ENCODE measurements at regions not wholly inside any gene's neighbourhood (a gene's known extent, or its start where the extent isn't known, plus 50 kb on each side); places are given as distances from the start of the nearest gene placed in this dataset.

DNA sequence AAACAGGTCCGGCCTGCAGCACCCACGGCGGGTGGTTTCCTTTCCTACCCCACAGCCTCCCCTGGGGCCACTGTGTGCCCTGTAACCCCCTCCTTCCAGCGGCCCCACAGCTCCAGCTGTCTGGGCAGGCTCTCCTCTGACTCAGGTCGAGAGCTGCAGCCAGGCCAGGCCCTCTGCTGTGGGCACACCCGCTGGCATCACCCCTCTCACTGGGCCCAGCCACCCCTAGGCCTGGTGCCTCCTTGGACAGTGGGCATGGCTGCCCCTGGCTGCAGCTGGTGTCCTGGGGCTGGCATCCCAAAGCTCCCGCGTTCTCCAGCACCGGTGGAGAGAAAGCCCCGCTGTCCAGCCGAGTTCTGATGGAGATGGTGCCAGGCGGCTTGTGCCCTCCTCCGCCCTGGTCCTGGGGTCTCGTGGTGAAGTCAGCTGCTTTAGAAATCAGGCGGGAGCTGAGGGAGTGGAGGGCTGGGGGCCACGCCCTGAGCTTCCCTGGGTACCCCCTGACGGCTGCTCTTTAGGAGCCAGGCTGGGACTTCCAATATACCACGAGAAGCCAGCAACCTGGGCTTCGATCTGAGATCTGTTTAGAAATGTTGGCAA, 114.9 kb downstream of the KIF26A start:
- DNase-seq: no peak
- Histone ChIP-seq H3K27ac (no peak overlapping the region), H3K4me3 (no peak overlapping the region), H3K36me3 (no peaks in the 10 kb centered on the region), H3K4me1 (no peaks in the 10 kb centered on the region), H3K9ac (ENCODE audit: low read depth in 2 of 2, low read length in 2 of 2) (no peak overlapping the region), H3K27me3 (no peaks in the 10 kb centered on the region), H3K9me3 (no peaks in the 10 kb centered on the region)
- intact Hi-C loops (cut with DNase I): no loop called here
- TF ChIP-seq, protein P1, sequence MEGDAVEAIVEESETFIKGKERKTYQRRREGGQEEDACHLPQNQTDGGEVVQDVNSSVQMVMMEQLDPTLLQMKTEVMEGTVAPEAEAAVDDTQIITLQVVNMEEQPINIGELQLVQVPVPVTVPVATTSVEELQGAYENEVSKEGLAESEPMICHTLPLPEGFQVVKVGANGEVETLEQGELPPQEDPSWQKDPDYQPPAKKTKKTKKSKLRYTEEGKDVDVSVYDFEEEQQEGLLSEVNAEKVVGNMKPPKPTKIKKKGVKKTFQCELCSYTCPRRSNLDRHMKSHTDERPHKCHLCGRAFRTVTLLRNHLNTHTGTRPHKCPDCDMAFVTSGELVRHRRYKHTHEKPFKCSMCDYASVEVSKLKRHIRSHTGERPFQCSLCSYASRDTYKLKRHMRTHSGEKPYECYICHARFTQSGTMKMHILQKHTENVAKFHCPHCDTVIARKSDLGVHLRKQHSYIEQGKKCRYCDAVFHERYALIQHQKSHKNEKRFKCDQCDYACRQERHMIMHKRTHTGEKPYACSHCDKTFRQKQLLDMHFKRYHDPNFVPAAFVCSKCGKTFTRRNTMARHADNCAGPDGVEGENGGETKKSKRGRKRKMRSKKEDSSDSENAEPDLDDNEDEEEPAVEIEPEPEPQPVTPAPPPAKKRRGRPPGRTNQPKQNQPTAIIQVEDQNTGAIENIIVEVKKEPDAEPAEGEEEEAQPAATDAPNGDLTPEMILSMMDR (IDR thresholded peaks at IDR 0.05): no peak

DNA sequence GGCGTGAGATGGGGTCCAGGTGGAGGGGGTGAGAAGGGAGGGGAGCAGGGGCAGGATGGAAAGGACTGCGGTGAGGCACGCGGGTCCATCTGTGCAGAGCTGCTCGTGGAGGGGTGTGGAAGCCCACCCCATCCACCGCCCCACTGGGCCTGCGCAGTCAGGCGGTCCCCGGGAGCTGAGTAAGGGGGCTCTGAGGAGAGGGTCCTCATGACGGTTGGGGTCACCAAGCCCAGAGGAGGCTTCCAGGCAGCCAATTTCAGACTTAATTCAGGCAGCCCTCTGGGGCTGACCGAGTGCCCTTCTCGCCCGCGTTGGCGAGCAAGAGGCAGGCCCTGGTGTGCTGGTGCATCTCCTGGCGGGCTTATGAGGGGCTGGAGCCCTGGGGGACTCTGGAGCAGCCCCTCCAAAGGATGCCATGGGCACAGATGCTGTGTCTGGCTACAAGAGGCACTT, 115.5 kb downstream of the KIF26A start:
- intact Hi-C loops (cut with DNase I): no loop called here
- no peak for DNase-seq
- no peaks in the 10 kb centered on the region for H3K36me3 ChIP-seq
- H3K4me3 ChIP-seq: no peak overlapping the region
- H3K9me3 ChIP-seq: no peaks in the 10 kb centered on the region
- no peak overlapping the region for H3K27ac ChIP-seq
- no peaks in the 10 kb centered on the region for H3K27me3 ChIP-seq
- H3K9ac ChIP-seq (ENCODE audit: low read depth in 2 of 2, low read length in 2 of 2): no peak overlapping the region
- TF ChIP-seq, protein P1 (IDR thresholded peaks at IDR 0.05): no peak
- no peaks in the 10 kb centered on the region for H3K4me1 ChIP-seq

DNA sequence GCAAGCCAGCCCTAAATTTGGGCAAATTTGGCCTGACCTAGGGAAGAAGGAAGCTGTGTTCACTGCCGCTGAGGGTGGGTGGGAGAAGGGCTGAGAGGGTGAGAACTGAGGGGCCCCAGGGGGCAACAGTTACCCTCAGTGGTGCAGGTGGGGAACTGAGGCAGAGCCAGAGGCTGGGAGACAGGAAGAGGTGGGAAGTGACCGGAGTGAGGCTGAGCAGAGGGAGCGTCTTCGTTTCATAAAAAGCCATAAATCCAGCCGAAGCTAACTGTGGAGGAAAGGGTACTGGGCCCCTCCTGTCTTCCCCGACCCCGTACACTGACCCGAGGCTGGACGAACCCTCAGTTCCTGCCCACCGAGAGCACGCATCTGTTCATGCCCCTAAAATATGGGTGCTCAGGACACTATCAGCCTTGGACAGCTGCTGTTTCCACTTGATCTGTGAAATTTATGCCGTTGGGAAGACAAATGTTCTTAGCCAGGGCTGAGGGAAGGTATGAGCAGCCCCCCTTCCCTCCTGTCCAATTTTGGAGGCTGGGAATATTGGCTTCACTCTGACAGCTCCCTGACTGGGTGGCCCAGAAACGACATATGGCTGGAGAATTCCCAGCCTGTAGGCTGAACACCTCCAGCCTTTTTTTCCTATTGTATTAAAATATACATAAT, 116.5 kb downstream of the KIF26A start:
- H3K4me1 ChIP-seq: no peaks in the 10 kb centered on the region
- no peaks in the 10 kb centered on the region for H3K27me3 ChIP-seq
- no peak for DNase-seq
- H3K4me3 ChIP-seq: no peak overlapping the region
- no peak overlapping the region for H3K27ac ChIP-seq
- no peaks in the 10 kb centered on the region for H3K9me3 ChIP-seq
- no peak overlapping the region for H3K9ac ChIP-seq (ENCODE audit: low read depth in 2 of 2, low read length in 2 of 2)
- intact Hi-C loops (cut with DNase I): no loop called here
- H3K36me3 ChIP-seq: no peaks in the 10 kb centered on the region
- TF ChIP-seq, protein P1 (IDR thresholded peaks at IDR 0.05): no peak

DNA sequence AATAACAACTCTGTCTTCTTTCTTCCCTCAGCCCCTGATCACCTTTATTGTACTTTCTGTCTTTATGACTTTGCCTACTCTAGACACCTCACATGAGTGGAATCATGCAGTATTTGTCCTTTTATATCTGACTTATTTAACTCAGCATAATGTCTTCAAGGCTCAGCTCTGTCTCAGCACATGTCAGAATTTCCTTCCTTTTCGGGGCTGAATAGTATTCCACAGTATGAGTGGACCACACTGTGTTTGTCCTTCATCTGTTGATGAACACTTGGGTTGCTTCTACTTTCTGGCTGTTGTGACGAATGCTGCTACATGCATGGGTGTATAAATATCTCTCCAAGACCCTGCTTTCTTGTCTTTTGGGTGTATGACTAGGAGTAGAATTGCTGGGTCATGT, 117.6 kb downstream of the KIF26A start:
- Histone ChIP-seq H3K36me3 (no peaks in the 10 kb centered on the region), H3K9ac (ENCODE audit: low read depth in 2 of 2, low read length in 2 of 2) (no peak overlapping the region), H3K27me3 (no peaks in the 10 kb centered on the region), H3K27ac (no peak overlapping the region), H3K9me3 (no peaks in the 10 kb centered on the region), H3K4me3 (no peak overlapping the region), H3K4me1 (no peaks in the 10 kb centered on the region)
- TF ChIP-seq, protein P1 (IDR thresholded peaks at IDR 0.05): no peak
- intact Hi-C loops (cut with DNase I): no loop called here
- DNase-seq: no peak

DNA sequence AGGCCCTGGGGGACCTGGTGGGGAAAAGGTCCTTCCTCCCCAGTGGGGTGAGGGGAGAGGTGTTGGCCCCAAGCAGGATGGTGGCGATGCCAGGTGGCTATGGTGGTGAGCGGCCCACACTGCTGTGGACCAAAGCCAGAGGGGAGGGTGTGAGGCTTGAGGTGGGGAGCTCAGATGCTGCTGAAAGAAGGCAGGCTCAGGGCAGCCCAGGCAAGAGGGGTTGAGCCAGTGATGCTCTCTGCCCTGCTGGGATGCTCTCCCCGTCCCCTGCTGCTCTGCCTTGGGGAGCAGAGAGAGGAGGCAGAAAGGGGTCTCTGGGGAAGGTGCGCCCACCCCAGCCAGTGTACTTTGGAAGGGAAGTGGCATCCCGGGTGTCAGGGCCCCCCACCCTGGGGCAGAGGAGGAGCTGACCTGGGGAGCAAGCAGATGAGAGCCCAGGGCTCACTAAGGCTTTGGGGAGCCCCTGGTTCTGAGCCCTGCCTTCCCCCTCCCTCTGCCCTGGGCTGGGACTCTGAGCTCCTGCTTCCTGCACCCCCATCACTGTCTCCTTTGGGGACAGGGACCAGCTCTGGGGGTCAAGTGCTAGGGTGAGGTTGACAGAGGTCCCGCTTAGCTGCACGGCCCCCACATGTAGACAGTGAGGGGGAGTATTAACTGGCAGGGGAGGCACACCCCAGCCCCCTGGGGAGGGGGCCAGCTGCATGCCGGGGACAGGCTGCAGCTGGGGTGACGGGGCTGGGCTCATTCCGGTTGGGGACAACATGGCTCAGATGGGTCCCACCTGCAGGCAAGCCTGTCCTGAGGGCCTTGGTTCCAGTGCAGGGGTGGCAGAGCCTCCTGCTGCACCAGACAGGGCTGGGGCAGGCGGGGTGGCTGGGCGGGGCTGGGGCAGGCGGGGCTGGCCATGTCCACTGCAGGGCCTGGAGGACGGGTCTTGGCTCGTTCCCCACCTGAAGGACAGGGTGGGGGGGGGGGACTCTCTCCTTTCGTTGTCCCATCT, 124.4 kb downstream of the KIF26A start:
- no peak overlapping the region for H3K27ac ChIP-seq
- no peaks in the 10 kb centered on the region for H3K4me1 ChIP-seq
- TF ChIP-seq, protein P1 (IDR thresholded peaks at IDR 0.05): no peak
- H3K4me3 ChIP-seq: no peak overlapping the region
- H3K9me3 ChIP-seq: no peaks in the 10 kb centered on the region
- no peak overlapping the region for H3K9ac ChIP-seq (ENCODE audit: low read depth in 2 of 2, low read length in 2 of 2)
- peak; percentile 15 for DNase-seq
- intact Hi-C loops (cut with DNase I): no loop called here
- H3K36me3 ChIP-seq: no peaks in the 10 kb centered on the region
- H3K27me3 ChIP-seq: no peaks in the 10 kb centered on the region
